Germinal center (tissue), 1 donor: ENCODE measurements at regions not wholly inside any gene's neighbourhood (a gene's known extent, or its start where the extent isn't known, plus 50 kb on each side); places are given as distances from the start of the nearest gene placed in this dataset.

Source experiments
- DNase-seq: peaks from one replicate; pipeline ENCODE4 v3.0.0; 2012; ENCODE audit warnings: mixed read lengths, low spot score

DNA sequence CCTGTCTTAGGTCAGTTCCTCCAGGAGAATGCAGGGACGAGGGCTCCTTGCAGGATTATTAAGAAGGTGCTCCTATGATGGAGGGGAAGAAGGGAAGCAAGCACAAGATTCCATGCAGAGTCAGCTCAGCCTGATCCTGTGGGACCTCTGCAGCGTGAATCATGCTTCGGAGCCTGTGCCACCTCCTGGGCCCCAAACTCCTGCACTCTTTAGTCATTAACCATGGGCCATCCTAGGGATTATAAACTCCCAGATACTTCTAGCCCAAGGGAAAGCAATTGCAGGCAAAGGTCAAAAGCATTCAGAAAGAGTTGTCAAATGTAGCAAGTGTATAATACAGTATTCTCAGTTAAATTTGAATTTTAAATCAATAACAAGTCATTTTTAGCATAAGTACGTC is 208.7 kb upstream of the PMEPA1 start:
- DNase-seq: no peak

DNA sequence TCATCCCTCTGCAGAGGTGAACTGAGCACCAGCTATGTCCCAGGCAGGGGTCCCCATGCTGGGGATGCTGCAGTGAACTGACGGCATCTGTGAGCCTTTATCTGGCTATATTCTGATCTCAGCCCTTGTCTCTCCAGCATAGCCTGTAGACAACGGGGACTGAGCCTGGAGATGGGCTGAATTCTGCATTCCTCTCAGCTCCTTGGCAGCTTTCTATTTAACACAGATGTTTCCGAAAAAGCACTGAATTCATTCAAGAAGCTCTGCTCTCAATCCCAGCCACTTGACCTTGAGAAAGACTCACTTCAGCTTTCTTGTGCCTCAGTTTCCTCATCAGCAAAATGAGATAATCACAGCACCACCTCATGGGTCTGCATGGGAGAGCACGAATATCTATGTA is 204.4 kb upstream of the PMEPA1 start:
- no peak for DNase-seq

DNA sequence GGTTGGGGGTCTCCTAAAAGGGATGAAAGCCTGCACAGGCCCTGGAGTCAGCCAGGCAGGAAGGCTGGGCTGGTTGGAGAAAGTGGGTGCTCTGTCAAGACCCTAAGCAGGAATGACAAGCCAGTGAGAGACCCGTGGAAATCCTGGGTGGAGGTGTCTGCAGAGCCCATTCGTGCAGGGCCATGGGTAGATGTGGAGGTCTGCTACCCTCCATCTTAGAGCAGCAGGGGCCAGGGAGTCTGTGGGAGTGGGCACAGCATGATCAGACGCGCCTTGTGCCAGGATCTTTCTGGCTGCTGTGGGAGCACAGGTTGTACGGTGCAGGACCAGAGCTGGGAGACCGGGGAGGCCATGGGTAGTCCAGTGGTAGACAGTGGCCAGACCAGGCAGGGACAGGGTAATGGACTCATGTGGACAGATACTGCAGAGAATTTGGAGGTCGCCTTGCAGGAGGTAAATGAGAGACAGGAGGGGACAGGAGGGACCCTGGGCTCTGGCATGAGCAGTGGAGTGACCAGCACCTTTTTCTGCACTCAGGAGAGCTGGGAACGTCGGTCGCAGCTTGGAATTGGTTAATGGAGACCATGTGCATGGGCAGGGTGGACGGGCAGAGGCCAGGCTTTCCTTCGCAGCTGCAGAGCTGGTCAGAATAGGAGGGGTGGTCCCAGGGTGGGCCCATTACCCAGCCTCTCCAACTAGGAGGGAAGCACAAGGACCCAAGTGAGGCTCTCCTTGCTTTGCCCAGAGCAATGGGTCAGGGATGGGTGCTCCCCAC is 203.5 kb upstream of the PMEPA1 start:
- DNase-seq: no peak

DNA sequence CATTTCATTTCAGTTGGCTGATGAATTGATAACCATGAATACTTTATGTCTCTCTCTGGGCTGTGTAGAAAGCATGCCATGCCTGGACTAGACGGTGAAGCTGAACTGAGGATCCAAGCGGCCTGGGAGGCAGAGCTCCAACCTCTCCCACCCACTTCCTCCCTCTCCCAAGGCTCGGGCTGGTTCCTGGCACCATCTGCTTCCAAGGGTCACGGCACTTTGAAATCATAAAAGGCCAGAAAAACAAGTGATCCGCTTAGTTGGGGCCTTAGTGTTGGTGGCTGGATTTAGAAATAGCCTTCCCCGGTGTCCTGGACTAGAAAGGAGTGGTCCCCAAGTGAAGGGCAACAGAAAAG is 202.4 kb upstream of the PMEPA1 start:
- DNase-seq: no peak

DNA sequence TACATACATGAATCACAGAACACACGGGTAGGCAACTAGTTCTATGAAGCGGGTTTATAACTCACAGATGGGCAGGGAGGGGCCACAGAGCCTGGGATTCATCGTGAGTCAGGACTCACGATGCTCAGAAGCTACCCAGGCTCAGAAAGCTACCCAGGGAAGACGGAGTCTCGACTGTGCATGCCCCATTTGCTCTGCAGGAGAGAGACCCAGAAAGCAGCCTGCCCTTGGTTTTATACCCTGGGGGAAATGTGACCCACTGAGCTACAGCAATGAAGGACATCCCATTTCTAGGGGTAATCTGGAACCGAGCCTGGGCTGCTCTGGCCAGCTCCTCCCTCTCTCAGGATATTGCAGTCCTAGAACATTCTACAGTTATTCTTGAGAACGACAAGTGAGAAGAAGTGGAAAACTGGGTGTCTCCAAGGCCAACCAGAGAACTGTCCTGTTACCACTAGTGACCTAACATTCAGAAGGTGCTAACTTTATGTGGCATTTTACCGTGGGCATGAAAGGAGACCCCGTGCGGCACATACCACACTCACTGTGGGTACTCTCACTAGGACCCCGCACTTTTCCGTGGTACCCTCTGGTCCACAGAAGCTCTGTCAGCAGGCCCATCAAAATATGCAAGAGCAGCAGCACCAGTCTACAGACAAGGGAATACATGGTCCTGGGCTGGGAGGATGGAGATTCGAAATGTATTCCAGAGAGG is 201.9 kb upstream of the PMEPA1 start:
- no peak for DNase-seq

DNA sequence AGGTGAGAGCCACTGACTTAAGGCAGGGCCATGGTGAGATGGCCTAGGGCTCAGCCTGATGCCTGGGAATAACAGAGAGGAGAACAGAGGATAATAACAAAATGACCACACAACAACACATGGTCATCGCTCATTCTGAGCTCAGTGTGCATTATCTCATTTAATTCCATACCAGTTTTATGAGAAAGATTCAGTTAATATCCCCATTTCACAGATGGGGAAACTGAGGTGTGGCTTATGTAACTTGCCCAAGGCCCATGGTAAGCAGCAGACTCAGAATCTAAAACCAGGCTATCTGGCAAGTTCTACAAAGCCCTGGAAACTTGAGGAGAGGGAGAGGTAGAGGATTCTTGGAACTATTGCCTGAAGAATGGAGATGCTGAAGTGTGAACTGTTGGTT is 200.9 kb upstream of the PMEPA1 start:
- no peak for DNase-seq

DNA sequence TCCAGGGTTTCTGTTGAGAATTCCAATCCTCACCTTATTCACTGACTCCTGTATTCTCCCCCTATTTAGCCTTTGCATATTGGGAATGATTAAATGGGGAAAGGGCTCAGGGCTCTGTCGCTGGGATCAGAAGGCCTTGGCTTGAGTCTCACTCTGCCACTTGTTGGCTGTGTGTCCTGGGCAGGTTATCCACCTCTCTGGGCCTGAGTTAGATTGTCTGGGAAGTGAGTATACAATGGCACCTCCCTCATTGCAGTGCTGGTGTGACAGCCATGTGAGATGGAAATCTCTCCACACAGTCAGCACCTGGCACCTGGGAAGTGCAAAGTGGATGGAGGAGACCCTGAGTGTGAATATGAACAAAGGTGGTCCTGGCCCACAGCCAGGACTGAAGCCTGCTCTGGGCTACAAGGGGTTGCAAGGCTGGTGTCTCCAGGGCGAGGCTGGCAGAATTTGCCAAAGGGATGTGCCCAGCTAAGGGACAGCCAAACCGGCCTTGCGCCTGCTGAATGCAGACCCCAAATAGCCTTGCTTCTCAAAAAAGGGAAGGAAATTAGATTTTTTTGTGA is 200.0 kb upstream of the PMEPA1 start:
- DNase-seq: no peak

DNA sequence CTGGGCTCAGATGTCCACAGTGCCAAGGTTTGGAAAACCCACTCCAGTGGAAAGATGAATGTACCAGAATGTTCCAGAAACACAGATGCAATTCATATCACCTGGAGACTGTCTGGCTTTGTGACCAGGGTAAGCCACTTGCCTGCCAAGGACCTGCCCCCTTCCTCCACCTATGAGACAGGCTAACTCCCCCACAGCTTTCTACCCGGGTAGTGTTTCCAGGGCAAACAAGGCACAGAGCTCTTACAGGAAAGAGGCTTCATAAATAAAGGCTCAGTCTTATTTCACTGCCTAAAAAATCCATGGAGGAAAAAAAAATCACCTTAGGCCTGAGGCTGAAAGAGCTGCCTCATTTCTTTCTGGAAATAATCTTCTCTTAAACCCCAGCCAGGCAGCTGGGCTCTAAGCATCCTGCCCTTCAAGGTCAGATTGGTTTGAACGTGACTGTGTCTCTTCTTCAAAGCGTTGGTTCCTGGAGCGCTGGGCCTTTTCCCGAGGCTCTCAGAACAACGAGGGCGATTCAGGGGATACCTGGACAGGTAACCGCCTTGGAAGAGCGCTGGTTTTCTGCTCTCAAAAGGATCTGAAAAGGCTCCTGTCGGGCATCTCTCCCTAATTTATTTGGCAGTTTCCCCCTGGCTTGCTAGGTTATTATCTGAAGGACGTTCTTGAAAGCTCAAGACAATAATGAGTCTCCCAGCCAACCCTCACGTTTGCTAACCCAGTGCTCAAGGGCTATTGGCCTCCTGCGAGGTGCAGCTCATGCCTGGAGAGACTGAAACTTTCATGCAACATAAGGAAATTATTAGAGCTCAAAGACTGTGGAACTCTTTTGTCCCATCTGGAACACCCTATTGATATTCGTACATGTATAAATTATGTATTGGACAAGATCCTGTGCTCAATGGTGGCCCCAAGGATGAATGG is 199.2 kb upstream of the PMEPA1 start:
- DNase-seq: no peak

DNA sequence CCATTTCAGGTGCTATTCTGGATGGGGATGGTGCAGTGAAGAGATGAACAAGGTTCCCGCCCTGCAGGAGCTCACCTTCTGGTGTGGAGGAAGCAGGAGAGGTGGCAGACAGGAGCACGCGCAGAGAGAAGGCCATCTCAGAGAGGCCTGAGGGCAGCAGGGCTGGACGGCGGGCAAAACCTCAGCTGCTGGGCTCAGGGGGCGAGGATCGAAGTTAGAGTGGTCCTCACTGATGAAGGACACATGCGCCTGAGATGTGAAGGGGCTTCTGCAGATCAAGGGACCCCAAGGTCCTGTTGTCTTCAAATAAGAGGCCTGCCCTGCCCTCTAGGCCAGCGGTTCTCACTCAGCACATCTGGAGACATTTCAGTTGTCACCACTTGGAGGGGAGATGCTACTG is 198.4 kb upstream of the PMEPA1 start:
- no peak for DNase-seq

DNA sequence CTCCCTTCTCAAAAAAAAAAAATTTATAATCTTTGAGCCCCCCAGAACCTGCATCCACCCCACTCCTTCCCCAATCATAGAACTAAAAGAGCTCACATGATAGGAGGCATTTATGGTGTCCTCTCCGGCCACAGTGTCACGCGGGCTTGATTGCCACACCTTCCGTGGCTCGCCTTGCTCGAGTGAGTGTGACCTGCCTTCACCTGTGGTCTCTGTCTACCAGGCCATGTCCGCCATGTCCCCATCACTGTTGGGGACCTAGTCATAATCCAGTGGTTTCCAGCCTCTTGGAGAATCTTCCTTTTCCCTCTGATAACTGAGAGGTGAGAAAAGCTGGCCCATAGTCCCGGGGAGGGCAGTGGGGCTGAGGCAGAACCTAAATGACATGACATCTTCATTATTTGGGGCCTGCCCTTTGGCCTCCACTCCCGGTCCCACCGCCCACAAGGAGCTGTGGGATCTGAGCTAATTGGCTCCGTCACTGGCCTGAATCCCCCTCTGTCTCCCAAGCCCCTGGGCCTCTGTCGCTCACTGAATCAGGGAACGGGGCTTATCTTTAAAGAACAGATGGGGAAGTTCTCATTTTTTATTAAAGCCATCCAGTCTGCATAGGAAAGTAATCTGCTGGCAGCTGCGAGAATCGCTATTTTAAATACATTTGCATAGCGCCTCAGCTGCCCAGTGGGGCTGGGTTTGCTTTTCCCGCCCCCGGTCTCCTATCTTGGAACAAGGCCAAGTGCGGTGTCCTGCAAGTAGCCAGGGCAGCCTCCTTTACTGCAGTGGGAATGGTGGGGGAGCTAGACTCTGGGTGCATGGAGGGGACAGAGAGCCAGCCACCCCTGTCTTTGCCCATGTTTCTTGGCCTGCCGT is 197.6 kb upstream of the PMEPA1 start:
- DNase-seq: no peak

DNA sequence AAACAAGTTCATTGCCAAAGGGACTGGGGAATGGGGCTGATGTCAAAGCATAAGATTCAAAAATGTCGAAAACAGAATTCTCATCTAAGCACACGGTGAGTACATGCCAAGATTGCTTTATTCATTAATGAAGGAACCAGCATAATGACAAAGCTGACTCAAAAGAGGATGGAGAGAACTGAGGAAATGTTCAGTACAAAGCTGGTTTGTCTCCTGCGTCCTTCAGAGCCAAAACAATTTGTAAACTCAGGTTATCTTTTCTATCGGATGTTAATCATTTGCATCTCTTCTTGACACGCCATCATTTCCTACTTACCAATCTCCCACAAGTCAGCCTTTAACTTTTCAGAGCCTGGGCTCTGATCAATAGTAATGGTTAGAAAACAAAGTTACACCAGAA is 195.6 kb upstream of the PMEPA1 start:
- no peak for DNase-seq

DNA sequence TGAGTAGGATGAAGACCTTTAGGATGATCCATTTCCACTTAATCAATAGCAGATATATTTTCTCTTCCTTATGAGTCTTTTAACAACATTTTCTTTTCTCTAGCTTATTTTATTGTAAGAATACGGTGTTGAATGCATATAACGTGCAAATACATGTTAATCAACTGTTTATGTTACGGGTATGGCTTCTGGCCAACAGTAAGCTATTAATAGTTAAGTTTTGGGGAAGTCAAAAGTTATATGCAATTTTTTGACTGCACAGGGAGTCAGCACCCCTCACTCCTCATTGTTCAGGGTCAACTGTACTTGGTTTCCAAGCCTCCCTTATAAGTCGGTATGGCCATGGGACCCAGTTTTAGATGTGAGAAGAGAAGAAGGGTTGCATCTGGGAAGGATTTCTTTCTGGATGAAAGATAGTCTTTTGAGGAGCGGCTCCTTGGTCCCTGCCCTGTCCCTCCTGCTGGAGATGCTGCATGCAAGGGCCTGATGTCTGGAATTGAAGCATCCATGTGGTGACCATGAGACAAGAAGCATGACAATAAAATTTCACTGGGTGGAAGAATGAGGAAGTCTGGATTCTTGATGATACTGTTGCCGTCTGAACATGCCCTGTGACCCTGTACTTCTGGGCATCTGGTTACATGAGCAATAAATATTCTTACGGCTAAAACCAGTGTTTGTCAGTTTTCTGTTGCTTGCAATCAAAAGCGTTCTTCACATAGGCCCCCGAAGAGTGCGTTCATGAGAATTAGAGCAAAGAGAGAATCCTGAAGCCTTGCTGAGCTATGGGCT is 194.7 kb upstream of the PMEPA1 start:
- DNase-seq: no peak

DNA sequence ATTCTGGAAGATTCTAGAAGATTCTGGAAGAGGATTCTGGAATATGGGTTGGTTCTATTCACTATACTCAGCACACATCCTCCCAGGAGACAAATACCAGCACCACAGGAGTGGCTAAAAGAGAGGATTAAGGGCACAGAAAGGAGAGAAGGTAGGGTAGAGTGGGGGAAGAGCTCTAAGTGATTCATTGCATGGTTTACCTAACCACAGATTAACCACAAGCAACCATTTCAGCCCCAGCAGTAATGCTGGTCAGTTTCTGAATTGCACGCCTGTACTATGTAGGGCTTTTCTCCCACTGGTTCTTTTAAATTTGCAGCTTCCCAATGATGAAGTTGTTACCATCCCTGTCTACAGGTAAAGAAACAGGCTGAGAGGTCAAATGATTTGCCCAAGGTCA is 192.7 kb upstream of the PMEPA1 start:
- no peak for DNase-seq

DNA sequence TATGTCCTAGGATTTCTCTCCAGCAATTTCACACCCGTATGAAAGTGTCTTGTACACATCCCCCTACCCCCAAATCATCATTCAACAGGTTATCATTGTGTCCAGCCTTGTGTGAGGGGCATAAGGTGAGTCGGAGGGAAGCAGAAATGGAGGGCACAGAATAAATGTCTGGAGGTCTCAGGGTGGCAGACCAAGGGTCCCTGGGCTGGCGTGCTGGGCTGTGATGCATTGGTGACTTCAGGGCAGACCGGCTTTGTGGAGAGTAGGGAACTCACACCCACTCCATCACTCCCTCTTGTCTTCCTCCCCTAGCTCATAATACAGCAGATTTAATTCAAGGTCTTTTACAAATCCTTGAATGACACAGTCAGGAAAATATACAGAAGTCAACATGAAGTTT is 191.7 kb upstream of the PMEPA1 start:
- DNase-seq: no peak

DNA sequence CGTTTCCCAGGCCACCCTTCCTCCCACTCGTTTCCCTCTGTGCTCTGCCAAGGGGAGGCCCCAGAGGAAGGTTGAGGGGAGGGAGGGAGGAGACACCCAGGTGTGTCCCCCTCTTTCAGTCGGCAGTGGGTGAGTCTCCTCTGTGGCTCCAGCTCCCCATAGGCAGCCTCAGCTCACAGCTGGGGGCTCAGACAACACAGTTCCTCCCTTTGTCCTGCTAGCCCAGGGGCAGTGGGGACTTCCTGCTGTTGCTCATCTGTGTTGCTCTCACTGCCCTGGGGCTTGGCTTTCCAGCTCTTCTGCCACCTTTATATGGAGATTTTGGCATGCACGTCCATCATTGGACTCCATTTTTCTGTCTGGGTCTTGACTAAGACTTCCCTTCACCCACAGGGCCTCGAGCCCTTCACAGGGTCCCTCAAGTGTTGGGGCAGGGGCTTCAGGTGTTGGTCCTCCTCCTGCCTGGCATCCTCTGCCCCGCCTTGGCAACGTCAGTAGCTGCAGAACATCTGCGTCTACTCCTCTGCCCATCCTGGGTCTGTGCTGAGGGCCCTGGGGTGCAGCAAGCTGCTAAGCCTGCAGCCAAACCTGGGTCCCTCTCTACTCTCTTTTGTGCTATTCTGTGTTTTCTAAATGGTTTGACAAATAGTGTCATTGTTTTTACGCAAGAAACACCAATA is 190.6 kb upstream of the PMEPA1 start:
- DNase-seq: no peak

DNA sequence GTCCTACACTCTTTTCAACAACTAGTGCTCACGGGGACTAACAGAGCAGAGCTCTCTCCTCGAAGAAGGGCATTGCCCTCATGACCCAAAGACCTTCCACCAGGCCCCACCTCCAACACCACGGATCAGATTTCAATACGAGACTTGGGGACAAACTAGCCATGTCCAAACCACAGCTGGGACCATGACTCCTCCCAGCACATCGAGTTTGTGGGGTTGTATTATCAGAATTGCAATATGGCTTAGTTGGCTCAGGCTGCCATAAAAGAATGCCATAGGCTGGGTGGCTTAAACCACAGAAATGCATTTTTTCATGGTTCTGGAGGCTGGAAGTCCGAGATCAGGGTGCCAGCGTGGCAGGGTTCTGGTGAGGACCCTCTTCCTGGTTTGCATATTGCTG is 189.7 kb upstream of the PMEPA1 start:
- DNase-seq: no peak

DNA sequence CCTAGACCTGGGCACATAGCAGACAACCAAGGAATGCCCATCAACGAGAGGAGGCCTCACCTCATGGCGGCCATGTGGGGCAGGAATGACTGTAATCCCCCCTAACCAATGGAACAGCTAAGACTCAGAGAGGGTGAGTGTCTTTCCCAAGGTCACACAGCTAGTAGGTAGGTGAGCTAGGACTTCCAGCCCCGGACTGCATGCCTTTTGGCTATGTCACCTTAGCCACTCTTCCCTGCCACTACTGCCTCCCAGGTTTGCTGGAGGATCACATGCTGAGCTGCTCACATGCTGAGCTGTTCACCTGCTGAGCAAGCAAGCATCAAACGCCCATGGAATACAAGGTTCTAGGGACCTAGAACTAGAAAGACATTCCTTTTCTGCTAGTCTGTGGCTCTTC is 188.5 kb upstream of the PMEPA1 start:
- no peak for DNase-seq

DNA sequence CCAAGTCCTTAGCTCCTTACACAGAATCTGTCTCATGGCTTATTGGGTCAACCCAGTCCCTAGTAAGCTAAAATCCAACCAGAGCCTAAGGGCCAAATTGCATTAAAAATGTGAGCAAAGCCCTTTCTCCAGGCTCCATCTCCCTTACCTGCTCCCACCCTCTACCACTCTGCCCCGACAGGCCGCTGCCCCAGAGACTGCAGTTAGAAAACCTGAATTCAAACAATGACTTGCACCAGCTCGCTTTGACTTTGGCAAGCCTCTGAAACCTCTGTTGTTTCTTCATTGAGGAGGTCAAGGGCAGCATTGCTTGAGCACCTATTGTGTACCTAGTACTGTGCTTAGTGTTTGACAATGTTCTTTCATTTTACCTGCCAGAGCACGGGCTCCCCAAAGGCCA is 188.1 kb upstream of the PMEPA1 start:
- no peak for DNase-seq

DNA sequence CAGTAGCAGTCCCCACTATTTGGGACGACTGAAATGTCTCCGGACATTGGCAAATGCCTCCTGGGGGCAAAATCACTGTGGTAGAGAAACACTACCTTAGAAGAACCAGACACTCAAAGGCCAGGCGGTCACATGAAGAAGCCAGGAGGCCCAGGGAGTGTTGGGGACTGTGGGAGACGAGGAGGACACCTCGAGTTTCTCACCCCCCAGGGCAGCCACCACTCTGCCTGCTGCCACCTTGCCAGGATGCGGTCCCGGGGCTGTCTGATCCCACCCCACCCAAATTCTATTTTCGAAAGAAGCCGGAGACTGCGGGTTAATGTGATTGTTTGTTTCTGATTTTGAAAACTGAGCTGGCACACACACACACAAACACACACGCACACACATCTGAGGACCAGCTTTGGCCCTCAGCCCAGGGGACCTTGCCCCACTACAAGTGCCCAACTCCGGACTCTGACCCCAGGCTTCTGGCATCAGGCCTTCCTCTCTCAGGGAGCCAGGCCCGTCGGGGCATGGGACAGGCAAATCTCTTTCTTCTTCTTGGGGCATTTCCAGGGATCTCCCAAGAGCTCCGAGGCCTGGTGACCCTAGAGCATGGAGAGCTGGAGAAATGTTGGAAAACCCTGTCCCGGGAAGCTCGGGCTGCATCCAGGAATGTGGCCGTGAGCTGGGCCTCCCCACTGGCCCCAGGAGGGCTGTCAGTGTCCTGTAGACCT is 187.5 kb upstream of the PMEPA1 start:
- no peak for DNase-seq
